H4 (cell line): ENCODE measurements at regions not wholly inside any gene's neighbourhood (a gene's known extent, or its start where the extent isn't known, plus 50 kb on each side); places are given as distances from the start of the nearest gene placed in this dataset.

Experiments used
- DNase-seq: peaks from one replicate; pipeline ENCODE4 v3.0.0-alpha.2; 2015; ENCODE audit warnings: low spot score

- no peak for DNase-seq
Observed at GRCh38 chr3:83092521-83093221, 1331.2 kb upstream of the GBE1 start.

- no peak for DNase-seq
Observed at GRCh38 chr3:83076041-83076440, 1314.6 kb upstream of the GBE1 start.

GRCh38 chr3:83074485-83074884 lies 1313.0 kb upstream of the GBE1 start:
- DNase-seq = no peak

GRCh38 chr3:83065851-83066460 lies 1304.5 kb upstream of the GBE1 start:
- DNase-seq = peak; percentile 60

GRCh38 chr3:83063446-83063845 lies 1302.0 kb upstream of the GBE1 start:
- no peak for DNase-seq

- DNase-seq = no peak
Observed at GRCh38 chr3:83048556-83048955, 1287.1 kb upstream of the GBE1 start.

GRCh38 chr3:83039422-83039821 lies 1278.0 kb upstream of the GBE1 start:
- no peak for DNase-seq

GRCh38 chr3:83035704-83036010 lies 1274.2 kb upstream of the GBE1 start:
- no peak for DNase-seq

GRCh38 chr3:83034806-83035703 lies 1273.6 kb upstream of the GBE1 start:
- no peak for DNase-seq

GRCh38 chr3:83033133-83033532 lies 1271.7 kb upstream of the GBE1 start:
- peak; percentile 4 for DNase-seq

- no peak for DNase-seq
Observed at GRCh38 chr3:83023086-83023485, 1261.6 kb upstream of the GBE1 start.

- DNase-seq = no peak
Observed at GRCh38 chr3:83011481-83011880, 1250.0 kb upstream of the GBE1 start.

GRCh38 chr3:83003917-83004316 lies 1242.5 kb upstream of the GBE1 start:
- no peak for DNase-seq

- DNase-seq = no peak
Observed at GRCh38 chr3:83002869-83003445, 1241.5 kb upstream of the GBE1 start.

- DNase-seq = no peak
Observed at GRCh38 chr3:82999777-83000176, 1238.3 kb upstream of the GBE1 start.

- no peak for DNase-seq
Observed at GRCh38 chr3:82978368-82978767, 1216.9 kb upstream of the GBE1 start.

- DNase-seq = no peak
Observed at GRCh38 chr3:82977871-82978270, 1216.4 kb upstream of the GBE1 start.

GRCh38 chr3:82973791-82974190 lies 1212.3 kb upstream of the GBE1 start:
- DNase-seq = peak; percentile 2

GRCh38 chr3:82960379-82960778 lies 1198.9 kb upstream of the GBE1 start:
- DNase-seq = no peak

GRCh38 chr3:82957696-82958095 lies 1196.3 kb upstream of the GBE1 start:
- DNase-seq = no peak

GRCh38 chr3:82957079-82957478 lies 1195.6 kb upstream of the GBE1 start:
- no peak for DNase-seq

GRCh38 chr3:82954486-82954885 lies 1193.0 kb upstream of the GBE1 start:
- no peak for DNase-seq

GRCh38 chr3:82942041-82942440 lies 1180.6 kb upstream of the GBE1 start:
- DNase-seq = no peak
